ENCODE measurements at regions not wholly inside any gene's neighbourhood (a gene's known extent, or its start where the extent isn't known, plus 50 kb on each side); places are given as distances from the start of the nearest gene placed in this dataset.

DNA sequence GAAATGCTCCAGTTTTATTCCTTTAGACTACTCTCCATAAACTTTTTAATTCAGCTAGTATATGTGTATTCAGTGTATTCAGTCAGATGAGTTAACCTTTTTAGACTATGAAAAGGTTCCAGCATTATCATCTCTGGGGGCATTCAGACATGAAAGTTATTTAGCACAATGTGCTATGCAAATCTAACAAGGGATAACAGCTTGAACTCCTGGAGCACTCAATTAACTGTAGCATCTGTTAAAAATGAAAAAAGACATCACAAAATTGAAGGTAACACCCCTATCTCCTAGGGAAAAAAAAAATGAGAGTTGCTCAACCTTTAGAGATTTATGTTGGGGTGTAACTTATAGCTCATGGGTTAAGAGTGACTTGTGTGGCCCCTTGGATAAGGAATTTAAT, 211.5 kb downstream of the PHLDA1 start:
- peaks cover 42% of the 10 kb centered on the region for H3K4me1 ChIP-seq (ENCODE audit: control insufficient read depth, extremely low read depth, insufficient read depth, low read length)

DNA sequence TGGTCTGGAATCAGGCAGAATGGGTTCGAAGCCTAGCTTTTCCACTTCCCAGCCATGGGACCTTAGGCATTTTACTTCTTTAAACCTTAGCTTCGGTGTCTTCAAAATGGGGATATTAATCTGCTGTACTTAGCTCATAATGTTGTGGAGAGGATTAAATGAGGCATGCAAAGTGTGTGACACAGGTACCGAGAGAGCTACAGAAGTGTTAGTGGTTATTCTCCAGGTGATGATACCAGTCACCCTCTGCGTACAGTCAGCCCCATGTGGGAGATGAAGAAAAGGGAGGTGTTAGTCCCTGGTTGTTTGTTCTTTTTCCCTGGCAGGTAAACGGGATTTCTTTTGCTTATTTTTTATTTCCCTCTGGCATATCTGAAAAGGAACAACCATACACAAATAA, 212.1 kb downstream of the PHLDA1 start:
- H3K27ac ChIP-seq (ENCODE audit: insufficient read depth, low read length): peak overlapping the region; percentile 46

More for the DNA sequence above, 211.5 kb downstream of the PHLDA1 start:
- peak overlapping the region; percentile 55 for H3K27ac ChIP-seq (ENCODE audit: insufficient read depth, low read length)
- H3K9me3 ChIP-seq (ENCODE audit: control insufficient read depth, insufficient read depth, low read depth, low read length): no peaks in the 10 kb centered on the region
- no peaks in the 10 kb centered on the region for H3K36me3 ChIP-seq (ENCODE audit: control insufficient read depth, insufficient read depth, low read length)
- no peaks in the 10 kb centered on the region for H3K79me2 ChIP-seq (ENCODE audit: control insufficient read depth, insufficient read depth, low read length)
- no peaks in the 10 kb centered on the region for H3K27me3 ChIP-seq (ENCODE audit: control insufficient read depth, insufficient read depth, low read length)
- no peak overlapping the region for H3K4me3 ChIP-seq (replicated peaks in 1 of 4; ENCODE audit: control extremely low read depth in 1 of 4, insufficient read depth in 1 of 4, low read depth in 3 of 4, low read length in 4 of 4)
- H4K20me1 ChIP-seq (ENCODE audit: control insufficient read depth, extremely low read depth, insufficient read depth, low read length): no peaks in the 10 kb centered on the region
- TF ChIP-seq, protein P1, sequence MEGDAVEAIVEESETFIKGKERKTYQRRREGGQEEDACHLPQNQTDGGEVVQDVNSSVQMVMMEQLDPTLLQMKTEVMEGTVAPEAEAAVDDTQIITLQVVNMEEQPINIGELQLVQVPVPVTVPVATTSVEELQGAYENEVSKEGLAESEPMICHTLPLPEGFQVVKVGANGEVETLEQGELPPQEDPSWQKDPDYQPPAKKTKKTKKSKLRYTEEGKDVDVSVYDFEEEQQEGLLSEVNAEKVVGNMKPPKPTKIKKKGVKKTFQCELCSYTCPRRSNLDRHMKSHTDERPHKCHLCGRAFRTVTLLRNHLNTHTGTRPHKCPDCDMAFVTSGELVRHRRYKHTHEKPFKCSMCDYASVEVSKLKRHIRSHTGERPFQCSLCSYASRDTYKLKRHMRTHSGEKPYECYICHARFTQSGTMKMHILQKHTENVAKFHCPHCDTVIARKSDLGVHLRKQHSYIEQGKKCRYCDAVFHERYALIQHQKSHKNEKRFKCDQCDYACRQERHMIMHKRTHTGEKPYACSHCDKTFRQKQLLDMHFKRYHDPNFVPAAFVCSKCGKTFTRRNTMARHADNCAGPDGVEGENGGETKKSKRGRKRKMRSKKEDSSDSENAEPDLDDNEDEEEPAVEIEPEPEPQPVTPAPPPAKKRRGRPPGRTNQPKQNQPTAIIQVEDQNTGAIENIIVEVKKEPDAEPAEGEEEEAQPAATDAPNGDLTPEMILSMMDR (conservative IDR thresholded peaks at IDR 0.05 in 1 of 2, IDR thresholded peaks at IDR 0.05 in 1 of 2; ENCODE audit: low read depth in 1 of 2, low read length in 2 of 2): no peak
- no peak for TF ChIP-seq EZH2 (IDR thresholded peaks at IDR 0.05; ENCODE audit: low read length, missing control alignments)
- H3K9ac ChIP-seq (ENCODE audit: insufficient read depth, low read length): no peak overlapping the region
- DNase-seq (ENCODE audit: low read depth in 2 of 2): no peak
- no peak overlapping the region for H2AFZ ChIP-seq (ENCODE audit: low read length)
- no peak overlapping the region for H3K4me2 ChIP-seq (ENCODE audit: extremely low read depth, insufficient read depth, low read length)

DNA sequence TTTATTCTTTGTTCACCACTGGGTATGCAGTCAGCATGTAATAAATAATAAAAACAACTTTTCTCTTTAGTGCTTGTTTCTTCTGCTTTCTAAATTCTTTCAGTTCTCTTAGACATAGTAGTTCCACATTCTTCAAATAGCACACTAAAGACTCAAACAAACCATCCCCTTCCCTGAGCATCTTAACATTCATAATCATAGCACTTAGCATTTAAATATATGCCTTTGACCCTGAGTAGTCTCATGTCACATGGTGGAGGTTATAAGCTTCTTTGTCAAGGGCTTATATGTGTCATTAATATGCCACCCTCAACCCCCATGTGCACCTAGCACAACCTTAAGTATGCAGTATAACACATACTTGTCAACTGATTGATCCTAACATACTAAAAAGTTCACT, 212.7 kb downstream of the PHLDA1 start:
- Histone ChIP-seq H3K79me2 (ENCODE audit: control insufficient read depth, insufficient read depth, low read length) (no peaks in the 10 kb centered on the region), H3K4me3 (replicated peaks in 1 of 4; ENCODE audit: control extremely low read depth in 1 of 4, insufficient read depth in 1 of 4, low read depth in 3 of 4, low read length in 4 of 4) (no peak overlapping the region), H3K27me3 (ENCODE audit: control insufficient read depth, insufficient read depth, low read length) (no peaks in the 10 kb centered on the region), H3K9me3 (ENCODE audit: control insufficient read depth, insufficient read depth, low read depth, low read length) (no peaks in the 10 kb centered on the region), H3K9ac (ENCODE audit: insufficient read depth, low read length) (no peak overlapping the region), H3K27ac (ENCODE audit: insufficient read depth, low read length) (peak overlapping the region; percentile 46), H3K36me3 (ENCODE audit: control insufficient read depth, insufficient read depth, low read length) (no peaks in the 10 kb centered on the region), H3K4me1 (ENCODE audit: control insufficient read depth, extremely low read depth, insufficient read depth, low read length) (peaks cover 42% of the 10 kb centered on the region), H2AFZ (ENCODE audit: low read length) (no peak overlapping the region), H4K20me1 (ENCODE audit: control insufficient read depth, extremely low read depth, insufficient read depth, low read length) (no peaks in the 10 kb centered on the region), H3K4me2 (ENCODE audit: extremely low read depth, insufficient read depth, low read length) (no peak overlapping the region)
- no peak for TF ChIP-seq EZH2 (IDR thresholded peaks at IDR 0.05; ENCODE audit: low read length, missing control alignments)
- TF ChIP-seq, protein P1 (conservative IDR thresholded peaks at IDR 0.05 in 1 of 2, IDR thresholded peaks at IDR 0.05 in 1 of 2; ENCODE audit: low read depth in 1 of 2, low read length in 2 of 2): no peak
- peak in 1 of 2 donors; percentile 66 for DNase-seq (ENCODE audit: low read depth in 2 of 2)

More for the DNA sequence above, 212.1 kb downstream of the PHLDA1 start:
- H3K36me3 ChIP-seq (ENCODE audit: control insufficient read depth, insufficient read depth, low read length): no peaks in the 10 kb centered on the region
- H3K79me2 ChIP-seq (ENCODE audit: control insufficient read depth, insufficient read depth, low read length): no peaks in the 10 kb centered on the region
- H3K4me1 ChIP-seq (ENCODE audit: control insufficient read depth, extremely low read depth, insufficient read depth, low read length): peaks cover 42% of the 10 kb centered on the region
- no peak overlapping the region for H3K4me3 ChIP-seq (replicated peaks in 1 of 4; ENCODE audit: control extremely low read depth in 1 of 4, insufficient read depth in 1 of 4, low read depth in 3 of 4, low read length in 4 of 4)
- no peak overlapping the region for H3K4me2 ChIP-seq (ENCODE audit: extremely low read depth, insufficient read depth, low read length)
- TF ChIP-seq, protein P1 (conservative IDR thresholded peaks at IDR 0.05 in 1 of 2, IDR thresholded peaks at IDR 0.05 in 1 of 2; ENCODE audit: low read depth in 1 of 2, low read length in 2 of 2): no peak
- TF ChIP-seq EZH2 (IDR thresholded peaks at IDR 0.05; ENCODE audit: low read length, missing control alignments): no peak
- DNase-seq (ENCODE audit: low read depth in 2 of 2): no peak
- no peaks in the 10 kb centered on the region for H3K9me3 ChIP-seq (ENCODE audit: control insufficient read depth, insufficient read depth, low read depth, low read length)
- H3K9ac ChIP-seq (ENCODE audit: insufficient read depth, low read length): no peak overlapping the region
- no peak overlapping the region for H2AFZ ChIP-seq (ENCODE audit: low read length)
- no peaks in the 10 kb centered on the region for H4K20me1 ChIP-seq (ENCODE audit: control insufficient read depth, extremely low read depth, insufficient read depth, low read length)
- H3K27me3 ChIP-seq (ENCODE audit: control insufficient read depth, insufficient read depth, low read length): no peaks in the 10 kb centered on the region
